Fibroblast of mammary gland (primary cell): ENCODE measurements at regions not wholly inside any gene's neighbourhood (a gene's known extent, or its start where the extent isn't known, plus 50 kb on each side); places are given as distances from the start of the nearest gene placed in this dataset.
"Not testable (repeated sequence)": the region's sequence is repeated elsewhere in the genome, so short reads cannot be mapped to it uniquely, and the experiment has no call there.

ENCODE experiments used
- DNase-seq: peaks from one replicate; pipeline ENCODE4 v3.0.0-alpha.2; 2010; ENCODE audit warnings: low read depth
- H3K4me3 ChIP-seq: 2 replicates; pipeline ENCODE4 v1.5.1; 2011; ENCODE audit warnings: low read depth, mild to moderate bottlenecking, low read length, moderate library complexity; ENCODE audit not compliant: control insufficient read depth

GRCh38 chr2:87237570-87238336, 216.1 kb upstream of the PLGLB1 start:
- not testable (repeated sequence) for H3K4me3 ChIP-seq, DNase-seq

DNA sequence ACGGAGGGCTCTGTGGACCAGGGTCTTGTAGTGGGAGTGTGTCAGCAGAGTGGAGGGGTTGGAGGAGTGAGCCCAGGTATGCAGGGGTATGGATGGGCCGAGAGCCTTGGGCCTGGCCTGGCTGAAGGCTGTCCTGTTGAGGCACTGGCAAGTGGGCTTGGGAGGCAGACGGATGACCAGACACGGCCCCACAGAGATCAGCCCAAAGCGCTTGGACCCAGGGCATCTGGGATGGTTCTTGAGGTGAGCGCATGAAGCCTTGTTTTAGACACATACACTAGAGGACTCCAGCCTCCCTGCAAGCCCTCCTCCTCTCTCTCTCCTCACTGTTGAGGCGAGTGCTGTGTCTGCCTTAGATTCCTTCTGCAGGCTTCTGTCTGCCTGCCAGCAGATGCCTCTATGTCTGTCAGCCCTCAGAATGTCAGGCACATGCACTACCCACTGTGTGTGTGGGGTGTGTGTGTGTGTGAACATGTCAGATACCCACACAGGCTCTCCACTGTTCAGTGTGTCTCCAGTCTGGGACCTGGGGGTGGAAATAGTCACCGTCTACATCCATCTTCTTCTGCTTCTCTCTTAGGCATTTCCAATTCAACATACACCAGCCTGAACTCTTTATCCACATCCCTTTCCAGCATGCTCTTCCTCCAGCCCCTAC, 218.0 kb upstream of the PLGLB1 start:
- H3K4me3 ChIP-seq, DNase-seq: not testable (repeated sequence)

- not testable (repeated sequence) for H3K4me3 ChIP-seq, DNase-seq
Measured at GRCh38 chr2:87246066-87246717, 224.5 kb upstream of the PLGLB1 start.

GRCh38 chr2:87252046-87252445, 230.4 kb upstream of the PLGLB1 start:
- DNase-seq, H3K4me3 ChIP-seq: not testable (repeated sequence)

DNA sequence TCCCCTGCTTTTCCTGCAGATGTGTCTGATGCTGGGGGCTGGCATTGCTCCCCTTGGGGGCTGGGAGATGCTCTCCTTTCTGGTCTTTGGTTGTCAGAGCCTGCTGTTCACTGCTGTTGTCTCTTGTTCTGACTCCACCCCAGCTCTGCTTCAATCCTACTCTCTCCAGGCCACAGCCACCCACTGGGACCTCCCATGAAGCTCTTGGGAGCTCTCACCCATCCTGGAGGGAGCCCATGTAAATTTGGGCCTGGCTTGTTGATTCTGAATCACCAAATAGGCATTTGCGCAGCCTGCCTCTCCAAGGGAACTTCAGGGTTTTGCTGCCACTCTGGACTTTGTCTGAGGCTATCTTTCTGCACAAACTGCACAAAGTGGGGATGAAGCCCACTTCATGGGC, 232.9 kb upstream of the PLGLB1 start:
- H3K4me3 ChIP-seq, DNase-seq: not testable (repeated sequence)

DNA sequence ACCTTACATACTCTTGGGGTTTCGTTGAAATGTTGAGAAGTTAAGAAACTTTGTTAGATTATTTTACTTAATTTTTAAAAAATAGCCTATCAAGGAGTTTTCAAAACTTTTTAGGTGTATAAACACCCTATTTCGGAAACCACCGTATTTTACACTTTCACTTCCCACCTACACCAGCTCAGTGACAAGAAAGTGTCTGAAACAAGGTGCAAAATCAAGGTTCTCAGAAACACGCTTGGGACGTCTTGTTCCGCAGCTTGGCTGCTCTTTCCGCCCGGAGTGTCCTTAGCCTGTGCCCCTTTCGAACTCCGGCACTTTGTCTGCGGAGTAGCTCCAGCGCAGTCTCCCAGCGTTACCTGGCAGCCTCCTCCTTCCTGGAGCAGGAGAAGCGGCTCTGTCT, 233.8 kb upstream of the PLGLB1 start:
- DNase-seq, H3K4me3 ChIP-seq: not testable (repeated sequence)

DNA sequence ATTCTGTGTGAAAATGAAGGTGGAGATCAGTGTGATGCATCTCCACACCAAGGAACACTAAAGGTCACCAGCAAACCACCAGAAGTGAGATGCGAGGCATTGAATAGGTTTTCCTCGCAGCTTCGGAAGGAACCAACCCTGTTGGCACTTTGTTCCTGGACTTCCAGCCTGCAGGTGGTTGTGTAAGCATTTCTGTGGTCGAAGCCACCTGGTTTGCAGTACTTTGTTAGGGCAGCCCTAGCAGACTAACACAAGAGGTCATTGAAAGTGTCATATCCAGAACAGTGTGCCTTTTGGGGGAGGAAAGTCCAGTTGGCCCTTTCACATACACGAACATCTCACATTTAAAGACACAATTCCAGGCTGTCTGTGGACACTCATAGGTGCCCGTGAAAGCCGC, 237.2 kb upstream of the PLGLB1 start:
- DNase-seq, H3K4me3 ChIP-seq: not testable (repeated sequence)

DNA sequence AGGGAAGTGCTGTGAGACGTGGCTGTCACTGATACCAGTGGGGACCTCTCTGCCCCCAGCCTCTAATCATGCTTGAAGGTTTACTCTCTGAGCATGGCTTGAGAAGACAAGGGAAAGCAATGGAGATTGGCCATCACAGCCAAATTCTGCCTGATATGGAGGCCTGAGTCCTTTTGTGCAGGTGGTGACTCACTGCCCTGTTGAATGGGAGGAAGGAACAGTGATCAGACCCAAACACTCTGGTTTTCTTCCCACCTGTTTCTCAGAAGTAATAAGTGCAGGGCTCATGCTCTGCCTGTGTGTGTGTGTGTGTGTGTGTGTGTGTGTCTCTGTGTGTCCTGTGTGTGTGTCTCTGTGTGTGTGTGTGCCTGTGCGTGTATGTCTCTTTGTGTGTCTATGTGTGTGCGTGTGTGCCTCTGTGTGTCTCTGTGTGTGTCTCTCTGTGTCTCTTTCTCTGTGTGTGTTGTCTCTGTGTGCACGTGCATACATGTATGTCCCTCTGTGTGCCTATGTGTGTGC, 240.6 kb upstream of the PLGLB1 start:
- H3K4me3 ChIP-seq, DNase-seq: not testable (repeated sequence)

GRCh38 chr2:87263868-87264518, 242.3 kb upstream of the PLGLB1 start:
- not testable (repeated sequence) for DNase-seq, H3K4me3 ChIP-seq

- H3K4me3 ChIP-seq, DNase-seq: not testable (repeated sequence)
Measured at GRCh38 chr2:87275192-87275591, 253.5 kb upstream of the PLGLB1 start.

GRCh38 chr2:87275974-87276629, 254.5 kb upstream of the PLGLB1 start:
- not testable (repeated sequence) for DNase-seq, H3K4me3 ChIP-seq

GRCh38 chr2:87276673-87277072, 255.0 kb upstream of the PLGLB1 start:
- not testable (repeated sequence) for DNase-seq, H3K4me3 ChIP-seq

DNA sequence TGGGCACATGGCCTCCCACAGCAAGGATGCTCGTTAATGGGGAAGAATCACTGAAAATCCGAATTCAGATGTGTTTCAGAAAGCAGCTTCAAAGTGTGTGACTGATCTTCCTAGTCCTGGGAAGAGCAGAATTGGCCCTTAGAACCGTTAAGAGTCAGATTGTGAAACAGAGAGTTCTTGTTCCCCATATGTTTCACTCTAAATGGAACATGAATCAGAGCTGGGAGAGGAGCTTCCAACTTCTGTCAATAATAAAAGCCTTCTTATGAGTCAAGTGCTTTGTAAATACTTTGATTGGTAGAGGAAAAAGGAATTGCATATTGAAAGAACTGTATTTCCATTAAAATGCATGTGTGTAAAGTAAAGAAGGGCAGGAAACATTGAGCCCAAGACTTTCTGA, 256.1 kb upstream of the PLGLB1 start:
- H3K4me3 ChIP-seq, DNase-seq: not testable (repeated sequence)

GRCh38 chr2:87280596-87281355, 259.1 kb upstream of the PLGLB1 start:
- not testable (repeated sequence) for DNase-seq, H3K4me3 ChIP-seq

DNA sequence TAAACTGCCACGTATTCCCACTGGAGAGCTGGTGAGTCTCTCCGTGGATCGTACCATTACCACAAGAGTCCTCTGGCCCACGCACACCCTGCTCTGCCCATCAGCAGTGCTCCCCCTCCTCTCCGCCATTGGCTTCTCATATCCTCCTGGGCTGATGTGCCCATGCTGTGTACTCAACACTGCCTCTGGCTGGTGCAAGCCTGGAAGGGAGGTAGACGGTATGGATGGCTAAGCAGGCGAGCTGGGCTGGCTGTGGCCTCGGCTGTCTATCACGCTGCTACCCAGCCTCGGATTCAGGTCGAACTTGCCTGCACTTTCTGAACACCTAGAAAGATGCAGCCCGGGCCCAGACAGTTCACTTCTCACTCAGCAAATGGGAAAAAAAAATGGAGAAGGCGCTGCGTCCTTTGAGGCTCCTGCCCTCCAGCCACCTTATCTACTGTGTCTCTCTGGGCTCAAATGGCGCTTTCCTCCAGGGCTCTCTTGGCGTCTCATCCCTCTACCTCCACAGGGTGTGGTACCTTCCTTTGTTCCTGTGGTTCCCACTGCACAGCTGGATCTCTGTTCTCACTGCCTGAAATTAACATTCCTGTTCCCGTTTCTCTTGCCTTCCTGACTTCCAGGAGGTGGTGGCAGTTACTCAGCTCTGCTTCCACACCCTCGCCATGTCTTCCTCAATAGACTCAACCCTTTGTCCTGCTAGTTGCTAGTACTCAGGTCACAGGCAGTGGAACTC, 262.3 kb upstream of the PLGLB1 start:
- DNase-seq, H3K4me3 ChIP-seq: not testable (repeated sequence)

DNA sequence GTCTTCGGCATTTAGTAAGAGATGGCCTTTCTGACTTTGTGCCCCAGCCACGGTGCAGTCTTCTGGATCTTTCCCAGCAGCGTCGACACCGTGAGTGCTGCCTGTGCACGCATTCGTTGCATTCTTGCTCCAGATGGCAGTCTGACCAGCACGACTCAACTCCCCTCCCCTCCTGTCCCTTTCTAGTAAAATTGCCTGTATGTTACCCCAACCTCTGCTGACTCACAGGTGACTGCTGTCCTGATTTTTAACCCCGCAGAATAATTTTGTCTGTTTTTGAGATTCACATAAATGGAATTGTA, 262.8 kb upstream of the PLGLB1 start:
- DNase-seq: not testable (repeated sequence)

DNA sequence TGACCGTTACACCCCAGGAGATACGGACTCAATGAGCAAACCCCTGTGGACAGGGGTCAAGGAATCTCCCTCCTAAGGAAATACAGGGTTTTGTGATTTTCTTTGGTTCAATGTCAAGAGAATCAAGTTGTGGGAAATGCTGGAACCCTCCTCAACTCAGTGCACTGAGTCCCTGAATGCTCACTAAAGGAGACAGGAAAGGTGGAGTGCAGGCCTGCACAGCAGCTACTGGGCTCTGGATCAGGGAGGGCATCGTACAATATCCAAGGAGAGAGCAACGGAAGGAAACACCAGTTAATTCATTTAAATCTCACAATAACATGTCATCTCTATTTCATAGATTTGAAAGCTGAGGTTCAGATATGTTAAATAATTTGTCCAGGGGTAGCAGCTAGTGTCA, 263.5 kb upstream of the PLGLB1 start:
- not testable (repeated sequence) for DNase-seq

More for the DNA sequence above, 262.8 kb upstream of the PLGLB1 start:
- not testable (repeated sequence) for H3K4me3 ChIP-seq

More for the DNA sequence above, 263.5 kb upstream of the PLGLB1 start:
- not testable (repeated sequence) for H3K4me3 ChIP-seq
